LNCAP (cell line): ENCODE measurements at regions not wholly inside any gene's neighbourhood (a gene's known extent, or its start where the extent isn't known, plus 50 kb on each side); places are given as distances from the start of the nearest gene placed in this dataset.

Source experiments
- TF ChIP-seq, protein P1 (sequence below): fragments of 450-650 bp; IDR thresholded peaks from 2 replicates; pipeline ENCODE4 v1.5.1; 2017; ENCODE audit warnings: mild to moderate bottlenecking

DNA sequence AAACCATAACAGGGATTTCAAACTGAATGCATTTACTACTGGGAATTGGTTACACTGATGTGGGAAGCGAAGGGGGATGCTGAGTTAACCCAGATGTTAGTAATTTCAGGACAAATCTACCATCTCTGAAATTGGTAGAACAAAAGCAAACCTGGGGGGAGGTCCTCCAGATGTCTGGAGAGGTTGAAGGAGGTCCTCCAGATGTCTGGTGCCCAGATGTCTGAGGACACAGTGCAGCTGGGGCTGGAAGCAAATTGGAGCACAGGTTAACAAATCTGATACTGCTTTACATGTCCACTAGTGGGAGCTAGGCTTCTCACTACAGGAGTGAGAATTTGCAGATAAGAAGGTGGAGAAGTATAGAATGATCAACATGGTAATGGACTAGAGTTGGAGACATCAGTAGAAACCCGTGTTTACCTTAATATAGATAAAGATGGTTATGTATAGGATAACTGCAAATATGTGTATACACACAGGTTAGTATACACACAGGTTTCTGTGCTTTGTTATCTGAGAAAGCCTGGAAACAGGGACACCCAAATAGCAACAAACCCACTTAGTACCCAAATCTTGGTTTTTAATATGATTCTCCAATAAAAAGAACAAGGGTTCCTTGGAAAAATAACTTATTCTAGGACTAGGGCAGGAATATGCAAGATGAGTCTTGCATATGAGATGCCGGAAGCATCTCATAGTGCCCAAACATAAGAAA lies 162.5 kb downstream of the C12orf50 start:
- TF ChIP-seq, protein P1, sequence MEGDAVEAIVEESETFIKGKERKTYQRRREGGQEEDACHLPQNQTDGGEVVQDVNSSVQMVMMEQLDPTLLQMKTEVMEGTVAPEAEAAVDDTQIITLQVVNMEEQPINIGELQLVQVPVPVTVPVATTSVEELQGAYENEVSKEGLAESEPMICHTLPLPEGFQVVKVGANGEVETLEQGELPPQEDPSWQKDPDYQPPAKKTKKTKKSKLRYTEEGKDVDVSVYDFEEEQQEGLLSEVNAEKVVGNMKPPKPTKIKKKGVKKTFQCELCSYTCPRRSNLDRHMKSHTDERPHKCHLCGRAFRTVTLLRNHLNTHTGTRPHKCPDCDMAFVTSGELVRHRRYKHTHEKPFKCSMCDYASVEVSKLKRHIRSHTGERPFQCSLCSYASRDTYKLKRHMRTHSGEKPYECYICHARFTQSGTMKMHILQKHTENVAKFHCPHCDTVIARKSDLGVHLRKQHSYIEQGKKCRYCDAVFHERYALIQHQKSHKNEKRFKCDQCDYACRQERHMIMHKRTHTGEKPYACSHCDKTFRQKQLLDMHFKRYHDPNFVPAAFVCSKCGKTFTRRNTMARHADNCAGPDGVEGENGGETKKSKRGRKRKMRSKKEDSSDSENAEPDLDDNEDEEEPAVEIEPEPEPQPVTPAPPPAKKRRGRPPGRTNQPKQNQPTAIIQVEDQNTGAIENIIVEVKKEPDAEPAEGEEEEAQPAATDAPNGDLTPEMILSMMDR = peak; percentile 51; the same call in 1 of the 2 replicates

DNA sequence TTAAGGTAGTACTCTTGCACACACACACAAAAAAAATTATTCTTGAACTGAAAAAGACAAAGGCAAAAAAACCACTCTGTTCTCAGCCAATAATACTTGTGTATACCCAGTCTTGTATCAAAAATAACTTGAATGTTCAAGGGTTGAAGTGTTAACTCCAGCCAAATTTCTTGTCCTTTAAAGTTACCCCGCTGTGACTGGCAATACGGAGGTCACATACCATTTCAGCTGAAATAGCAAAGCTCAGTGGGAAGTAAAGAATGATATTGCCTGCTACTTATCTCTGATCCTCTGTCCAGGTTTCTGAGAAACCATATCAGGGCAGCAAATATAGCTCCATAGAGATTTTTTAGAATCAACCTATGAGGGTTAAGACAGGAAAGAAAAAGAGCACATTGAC lies 167.4 kb downstream of the C12orf50 start:
- TF ChIP-seq, protein P1 = no peak

- TF ChIP-seq, protein P1 = no peak; the same call in 1 of the 2 replicates
Observed at GRCh38 chr12:87853448-87854003, 175.7 kb downstream of the C12orf50 start.

GRCh38 chr12:87849074-87849473 lies 180.1 kb downstream of the C12orf50 start:
- TF ChIP-seq, protein P1 = no peak

DNA sequence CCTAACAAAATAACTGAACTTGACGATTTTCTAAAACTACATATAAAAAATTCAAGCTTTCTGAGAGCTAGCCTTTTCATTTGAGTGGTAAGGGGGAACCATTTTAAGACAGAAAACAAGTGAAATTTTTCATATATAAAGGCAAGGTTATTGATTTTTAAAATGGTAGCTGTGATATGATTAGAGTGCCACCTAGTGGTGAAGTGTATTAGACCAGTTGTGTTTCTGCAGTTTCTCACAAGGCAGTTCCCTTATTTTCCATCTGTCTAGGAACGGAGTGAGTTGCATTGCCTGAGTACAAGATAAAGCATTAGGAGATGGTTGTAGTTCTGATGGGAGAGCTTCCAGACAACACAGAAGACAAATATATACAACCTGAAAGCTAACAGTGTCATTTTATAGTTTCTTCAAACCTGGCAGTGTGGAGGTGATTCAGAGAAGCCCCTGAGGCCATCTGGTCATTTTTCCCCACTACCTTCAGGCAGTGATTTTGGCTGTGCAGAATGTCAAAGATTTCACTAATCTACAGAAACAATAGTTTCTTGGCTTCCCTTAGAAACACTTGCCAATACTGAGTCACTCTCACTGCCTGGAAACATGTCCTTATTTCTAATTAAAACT lies 180.8 kb downstream of the C12orf50 start:
- TF ChIP-seq, protein P1 = peak; percentile 84

DNA sequence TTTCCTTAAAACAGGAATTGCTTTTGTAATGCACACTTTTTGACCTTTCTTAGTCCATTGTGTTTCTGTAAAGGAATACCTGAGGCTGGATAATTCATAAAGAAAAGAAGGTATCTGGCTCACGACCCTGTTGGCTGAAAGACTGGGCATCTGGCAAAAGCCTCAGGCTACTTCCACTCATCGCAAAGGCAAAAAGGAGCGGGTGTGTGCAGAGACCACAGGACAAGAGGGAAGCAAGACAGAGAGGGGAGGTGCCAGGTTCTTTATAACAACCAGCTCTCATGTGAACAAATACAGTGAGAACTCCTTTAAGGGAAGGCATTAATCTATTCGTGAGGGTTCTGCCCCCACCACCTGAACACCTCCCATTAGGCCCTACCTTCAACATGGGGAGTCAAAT lies 182.1 kb downstream of the C12orf50 start:
- TF ChIP-seq, protein P1 = no peak

DNA sequence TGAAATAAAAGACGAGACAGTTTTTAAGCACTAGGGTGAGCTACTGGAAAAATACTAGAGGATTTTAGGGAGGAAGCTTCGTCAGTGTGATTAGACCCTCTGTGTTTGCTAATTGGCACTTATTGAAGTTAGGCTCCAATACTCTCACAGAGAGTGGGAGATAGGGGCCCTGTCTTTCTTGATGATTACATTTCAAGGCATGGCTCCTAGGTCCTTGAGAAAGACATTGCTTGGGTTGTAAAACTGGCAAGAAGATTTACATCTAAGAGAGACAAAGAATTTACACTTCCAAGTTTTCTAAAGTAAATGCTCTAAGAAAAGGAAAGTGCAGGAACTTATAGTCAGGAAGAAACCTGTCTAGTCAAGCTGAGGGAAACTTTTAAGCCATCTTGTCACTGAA lies 183.2 kb downstream of the C12orf50 start:
- TF ChIP-seq, protein P1 = no peak
